ENCODE measurements at regions not wholly inside any gene's neighbourhood (a gene's known extent, or its start where the extent isn't known, plus 50 kb on each side); places are given as distances from the start of the nearest gene placed in this dataset.
A peak's percentile ranks its signal among the peaks of the same experiment; 100 is the strongest.

GRCh38 chr3:104746056-104746455, 620.7 kb upstream of the ALCAM start:
- H3K9me2 ChIP-seq (replicated peaks; ENCODE audit: insufficient read depth), result no peaks in the 10 kb centered on the region
- no peak for DNase-seq (ENCODE audit: low spot score)
- H3K4me3 ChIP-seq, result no peak overlapping the region
- no peaks in the 10 kb centered on the region for H4K20me1 ChIP-seq (ENCODE audit: insufficient read depth, poor library complexity, severe bottlenecking)
- TF ChIP-seq CTCF (IDR thresholded peaks at IDR 0.05; ENCODE audit: poor library complexity), result no peak
- no peak for TF ChIP-seq EZH2phosphoT487 (IDR thresholded peaks at IDR 0.05; ENCODE audit: low read depth, severe bottlenecking, unreplicated experiment)
- no peak for TF ChIP-seq EZH2 (IDR thresholded peaks at IDR 0.05; ENCODE audit: borderline replicate concordance)
- no peaks in the 10 kb centered on the region for H3K36me3 ChIP-seq (replicated peaks; ENCODE audit: insufficient read depth, low read depth)
- no peak overlapping the region for H3K27ac ChIP-seq
- no peaks in the 10 kb centered on the region for H3K4me1 ChIP-seq (ENCODE audit: insufficient read depth)
- H3K9me3 ChIP-seq (ENCODE audit: low read depth), result no peaks in the 10 kb centered on the region
- H3K4me2 ChIP-seq, result no peak overlapping the region
- no peaks in the 10 kb centered on the region for H3K27me3 ChIP-seq
- H3K79me2 ChIP-seq, result no peaks in the 10 kb centered on the region
- H2AFZ ChIP-seq, result no peak overlapping the region

GRCh38 chr3:104750581-104750980, 616.1 kb upstream of the ALCAM start:
- no peaks in the 10 kb centered on the region for H3K36me3 ChIP-seq (replicated peaks; ENCODE audit: insufficient read depth, low read depth)
- no peaks in the 10 kb centered on the region for H3K9me3 ChIP-seq (ENCODE audit: low read depth)
- H4K20me1 ChIP-seq (ENCODE audit: insufficient read depth, poor library complexity, severe bottlenecking), result no peaks in the 10 kb centered on the region
- no peak for TF ChIP-seq CTCF (IDR thresholded peaks at IDR 0.05; ENCODE audit: poor library complexity)
- TF ChIP-seq EZH2phosphoT487 (IDR thresholded peaks at IDR 0.05; ENCODE audit: low read depth, severe bottlenecking, unreplicated experiment), result no peak
- TF ChIP-seq EZH2 (IDR thresholded peaks at IDR 0.05; ENCODE audit: borderline replicate concordance), result no peak
- DNase-seq (ENCODE audit: low spot score), result no peak
- H3K79me2 ChIP-seq, result no peaks in the 10 kb centered on the region
- no peak overlapping the region for H3K27ac ChIP-seq
- no peaks in the 10 kb centered on the region for H3K27me3 ChIP-seq
- H3K4me2 ChIP-seq, result no peak overlapping the region
- H3K4me3 ChIP-seq, result no peak overlapping the region
- peak overlapping the region; percentile 29 for H2AFZ ChIP-seq
- H3K4me1 ChIP-seq (ENCODE audit: insufficient read depth), result no peaks in the 10 kb centered on the region
- no peaks in the 10 kb centered on the region for H3K9me2 ChIP-seq (replicated peaks; ENCODE audit: insufficient read depth)
- 44% methylated on average over 4 of the region's 4 CpGs for whole genome bisulfite sequencing (ENCODE audit: low lambda C conversion rate, missing lambda C conversion rate)

GRCh38 chr3:104755791-104756190, 610.9 kb upstream of the ALCAM start:
- Histone ChIP-seq H3K4me3 (no peak overlapping the region), H3K4me1 (ENCODE audit: insufficient read depth) (no peaks in the 10 kb centered on the region), H3K4me2 (no peak overlapping the region), H3K27ac (no peak overlapping the region), H2AFZ (no peak overlapping the region), H3K79me2 (no peaks in the 10 kb centered on the region), H4K20me1 (ENCODE audit: insufficient read depth, poor library complexity, severe bottlenecking) (no peaks in the 10 kb centered on the region), H3K36me3 (replicated peaks; ENCODE audit: insufficient read depth, low read depth) (no peaks in the 10 kb centered on the region), H3K27me3 (no peaks in the 10 kb centered on the region), H3K9me3 (ENCODE audit: low read depth) (no peaks in the 10 kb centered on the region), H3K9me2 (replicated peaks; ENCODE audit: insufficient read depth) (no peaks in the 10 kb centered on the region)
- TF ChIP-seq CTCF (IDR thresholded peaks at IDR 0.05; ENCODE audit: poor library complexity), result no peak
- no peak for TF ChIP-seq EZH2phosphoT487 (IDR thresholded peaks at IDR 0.05; ENCODE audit: low read depth, severe bottlenecking, unreplicated experiment)
- no peak for TF ChIP-seq EZH2 (IDR thresholded peaks at IDR 0.05; ENCODE audit: borderline replicate concordance)
- DNase-seq (ENCODE audit: low spot score), result no peak
- 96% methylated on average over 1 of the region's 1 CpG for WGBS (ENCODE audit: low lambda C conversion rate, missing lambda C conversion rate)

GRCh38 chr3:104763007-104763406, 603.7 kb upstream of the ALCAM start:
- H4K20me1 ChIP-seq (ENCODE audit: insufficient read depth, poor library complexity, severe bottlenecking), result no peaks in the 10 kb centered on the region
- no peaks in the 10 kb centered on the region for H3K79me2 ChIP-seq
- no peaks in the 10 kb centered on the region for H3K27me3 ChIP-seq
- TF ChIP-seq CTCF (IDR thresholded peaks at IDR 0.05; ENCODE audit: poor library complexity) (no peak), EZH2 (IDR thresholded peaks at IDR 0.05; ENCODE audit: borderline replicate concordance) (no peak), EZH2phosphoT487 (IDR thresholded peaks at IDR 0.05; ENCODE audit: low read depth, severe bottlenecking, unreplicated experiment) (no peak)
- no peaks in the 10 kb centered on the region for H3K9me2 ChIP-seq (replicated peaks; ENCODE audit: insufficient read depth)
- no peak overlapping the region for H3K4me3 ChIP-seq
- no peaks in the 10 kb centered on the region for H3K36me3 ChIP-seq (replicated peaks; ENCODE audit: insufficient read depth, low read depth)
- H3K4me1 ChIP-seq (ENCODE audit: insufficient read depth), result no peaks in the 10 kb centered on the region
- H2AFZ ChIP-seq, result no peak overlapping the region
- H3K27ac ChIP-seq, result no peak overlapping the region
- H3K9me3 ChIP-seq (ENCODE audit: low read depth), result no peaks in the 10 kb centered on the region
- H3K4me2 ChIP-seq, result no peak overlapping the region
- DNase-seq (ENCODE audit: low spot score), result no peak
